Testis (tissue), 2 donors: ENCODE measurements at regions not wholly inside any gene's neighbourhood (a gene's known extent, or its start where the extent isn't known, plus 50 kb on each side); places are given as distances from the start of the nearest gene placed in this dataset.

Experiments used
- CTCF ChIP-seq, 3 experiments: fragments of 450-650 bp in 2 of 3; fragments of 200-600 bp in 1 of 3; sonication (generic) in 1 of 3; IDR thresholded peaks; one replicate each; pipeline ENCODE4 v1.5.1; 2016 to 2019; ENCODE audit warnings: antibody characterized with exemption in 3 of 3, mild to moderate bottlenecking in 2 of 3, moderate library complexity in 1 of 3
- POLR2A ChIP-seq: fragments of 450-650 bp; IDR thresholded peaks from one replicate; pipeline ENCODE4 v1.6.1; 2017; ENCODE audit warnings: antibody characterized with exemption, mild to moderate bottlenecking, moderate library complexity

GRCh38 chr22:47266329-47266728 is 503.9 kb downstream of the TBC1D22A start:
- no peak for TF ChIP-seq POLR2A
- TF ChIP-seq CTCF (IDR thresholded peaks at IDR 0.05): no peak
